ENCODE measurements at regions not wholly inside any gene's neighbourhood (a gene's known extent, or its start where the extent isn't known, plus 50 kb on each side); places are given as distances from the start of the nearest gene placed in this dataset.

- Histone ChIP-seq H3K4me1 (peaks cover 19% of the 10 kb centered on the region), H3K36me3 (ENCODE audit: low read depth, missing control alignments) (no peaks in the 10 kb centered on the region), H3K27me3 (no peaks in the 10 kb centered on the region), H3K4me3 (no peak overlapping the region), H3K9me3 (no peaks in the 10 kb centered on the region), H3K27ac (no peak overlapping the region)
- intact Hi-C loops (cut with DNase I; ENCODE audit: low total_unique reads) = loop anchor here (10.0 kb wide), 1 partner anchor 58 kb away; no protein-coding TSS in a partner anchor
- TF ChIP-seq POLR2A (IDR thresholded peaks at IDR 0.05) (no peak), CTCF (IDR thresholded peaks at IDR 0.05) (no peak)
- DNase-seq = no peak
- WGBS, 2 donors = 66 to 76% methylated on average over 5 of the region's 5 CpGs
These were observed 102.8 kb upstream of the SLC14A2 start for GRCh38 chr18:45512363-45512953.

- 40 to 66% methylated on average over 11 of the region's 11 CpGs for WGBS, 2 donors
- Histone ChIP-seq H3K4me1 (peaks cover 31% of the 10 kb centered on the region), H3K36me3 (ENCODE audit: low read depth, missing control alignments) (no peaks in the 10 kb centered on the region), H3K27ac (peak overlapping the region; percentile 64 to 72), H3K4me3 (no peak overlapping the region), H3K9me3 (no peaks in the 10 kb centered on the region), H3K27me3 (no peaks in the 10 kb centered on the region)
- intact Hi-C loops (cut with DNase I; ENCODE audit: low total_unique reads) = loop anchor here (10.0 kb wide), 1 partner anchor 62 kb away; no protein-coding TSS in a partner anchor
- no peak for TF ChIP-seq CTCF (IDR thresholded peaks at IDR 0.05)
- no peak for TF ChIP-seq POLR2A (IDR thresholded peaks at IDR 0.05)
- peak; percentile 75 for DNase-seq
These were observed 98.0 kb upstream of the SLC14A2 start for GRCh38 chr18:45517181-45517741.

- 45 to 55% methylated on average over 3 of the region's 3 CpGs for WGBS, 2 donors
- DNase-seq = no peak
- Histone ChIP-seq H3K4me1 (peaks cover 31% of the 10 kb centered on the region), H3K9me3 (no peaks in the 10 kb centered on the region), H3K36me3 (ENCODE audit: low read depth, missing control alignments) (no peaks in the 10 kb centered on the region), H3K27me3 (no peaks in the 10 kb centered on the region), H3K27ac (peak overlapping the region in 1 of 2 donors; percentile 11), H3K4me3 (no peak overlapping the region)
- no peak for TF ChIP-seq POLR2A (IDR thresholded peaks at IDR 0.05)
- no peak for TF ChIP-seq CTCF (IDR thresholded peaks at IDR 0.05)
- intact Hi-C loops (cut with DNase I; ENCODE audit: low total_unique reads) = loop anchor here (10.0 kb wide), 1 partner anchor 64 kb away; no protein-coding TSS in a partner anchor
These were observed 96.7 kb upstream of the SLC14A2 start for GRCh38 chr18:45518311-45519155.

GRCh38 chr18:45519411-45520280, 95.6 kb upstream of the SLC14A2 start:
- DNase-seq = no peak
- intact Hi-C loops (cut with DNase I; ENCODE audit: low total_unique reads) = loop anchor here (10.0 kb wide), 1 partner anchor 65 kb away; no protein-coding TSS in a partner anchor

More at GRCh38 chr18:45519411-45520280, 95.6 kb upstream of the SLC14A2 start:
- H3K9me3 ChIP-seq = no peaks in the 10 kb centered on the region
- TF ChIP-seq CTCF (IDR thresholded peaks at IDR 0.05) (no peak), POLR2A (IDR thresholded peaks at IDR 0.05) (no peak)
- peaks cover 31% of the 10 kb centered on the region for H3K4me1 ChIP-seq
- H3K4me3 ChIP-seq = no peak overlapping the region
- H3K27ac ChIP-seq = peak overlapping the region in 1 of 2 donors; percentile 11
- H3K27me3 ChIP-seq = no peaks in the 10 kb centered on the region
- WGBS, 2 donors = 73 to 74% methylated on average over 7 of the region's 7 CpGs
- no peaks in the 10 kb centered on the region for H3K36me3 ChIP-seq (ENCODE audit: low read depth, missing control alignments)
